HG03039 (cell line): ENCODE measurements at regions not wholly inside any gene's neighbourhood (a gene's known extent, or its start where the extent isn't known, plus 50 kb on each side); places are given as distances from the start of the nearest gene placed in this dataset.
"Not testable (repeated sequence)": the region's sequence is repeated elsewhere in the genome, so short reads cannot be mapped to it uniquely, and the experiment has no call there.

Experiments used
- ATAC-seq: cut with Tn5 transposase; IDR thresholded peaks from one replicate; pipeline ENCODE4 v1.9.1; 2021; ENCODE audit warnings: mild to moderate bottlenecking, moderate library complexity; ENCODE audit not compliant: unreplicated experiment

DNA sequence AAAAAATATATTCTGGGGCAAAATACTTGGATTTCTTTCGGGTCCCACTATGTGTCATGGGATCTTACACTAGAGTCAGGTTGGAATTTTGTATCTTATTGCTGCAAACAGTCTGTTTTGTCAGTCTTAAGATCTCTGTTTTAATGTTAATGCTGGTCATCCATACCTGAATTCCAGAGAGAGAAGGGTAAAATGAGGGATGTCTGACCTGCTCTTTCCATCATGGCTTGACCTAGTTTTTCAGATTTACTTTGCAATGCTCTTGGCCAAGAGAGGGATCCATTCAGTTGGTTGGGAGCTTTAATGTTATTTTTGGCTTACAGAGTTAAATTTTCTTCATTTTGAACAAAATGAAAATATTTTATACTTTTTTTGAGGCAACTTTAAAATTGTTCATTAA lies 117.2 kb downstream of the CASP12 start:
- ATAC-seq, result no peak

DNA sequence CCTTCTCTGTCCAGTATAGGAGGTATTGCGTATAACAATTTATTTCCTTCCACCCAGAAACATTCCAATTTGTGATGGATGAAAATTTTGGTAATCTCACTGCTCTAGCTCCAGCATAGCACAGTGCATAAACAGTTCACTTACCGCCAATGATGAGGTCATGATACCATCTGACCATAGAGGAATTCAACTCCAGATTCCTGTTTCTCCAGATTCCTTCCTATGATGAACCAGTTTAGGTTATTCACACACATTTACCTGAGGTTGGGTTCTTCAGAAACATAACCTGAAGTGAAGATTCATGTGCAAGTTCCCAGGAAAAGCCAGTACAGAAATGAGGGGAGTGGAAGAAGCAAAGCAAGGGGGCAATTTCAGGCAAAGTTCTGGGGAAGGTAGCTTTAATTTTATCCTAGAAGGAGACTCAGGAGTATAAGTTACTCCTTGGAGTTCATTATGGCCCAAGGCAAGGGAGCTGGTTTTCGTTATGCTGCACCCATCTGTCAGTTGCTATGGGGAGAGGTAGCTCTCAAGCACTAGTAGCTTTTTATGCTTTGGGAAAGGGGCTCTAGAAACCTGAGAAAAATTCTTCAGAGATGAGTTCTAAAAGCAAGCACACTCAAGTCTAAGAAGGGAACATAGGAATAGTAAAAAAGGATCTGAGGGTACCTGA lies 121.6 kb downstream of the CASP12 start:
- ATAC-seq, result no peak

DNA sequence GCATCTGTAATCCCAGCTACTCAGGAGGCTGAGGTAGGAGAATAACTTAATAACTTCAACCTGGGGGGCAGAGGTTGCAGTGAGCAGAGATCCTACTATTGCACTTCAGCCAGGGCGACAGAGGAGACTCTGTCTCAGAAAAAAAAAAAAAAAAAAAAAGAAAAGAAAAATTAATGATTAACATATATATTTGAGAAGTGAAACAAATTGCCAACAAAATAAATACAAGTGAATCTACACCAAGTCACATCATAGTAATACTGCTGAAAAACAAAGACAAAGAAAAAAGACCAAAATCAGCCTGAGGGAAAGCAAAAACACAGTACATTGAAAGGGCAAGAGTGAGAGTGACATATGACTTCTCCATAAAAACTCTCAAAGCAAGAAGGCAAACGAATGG lies 123.7 kb downstream of the CASP12 start:
- ATAC-seq, result no peak

DNA sequence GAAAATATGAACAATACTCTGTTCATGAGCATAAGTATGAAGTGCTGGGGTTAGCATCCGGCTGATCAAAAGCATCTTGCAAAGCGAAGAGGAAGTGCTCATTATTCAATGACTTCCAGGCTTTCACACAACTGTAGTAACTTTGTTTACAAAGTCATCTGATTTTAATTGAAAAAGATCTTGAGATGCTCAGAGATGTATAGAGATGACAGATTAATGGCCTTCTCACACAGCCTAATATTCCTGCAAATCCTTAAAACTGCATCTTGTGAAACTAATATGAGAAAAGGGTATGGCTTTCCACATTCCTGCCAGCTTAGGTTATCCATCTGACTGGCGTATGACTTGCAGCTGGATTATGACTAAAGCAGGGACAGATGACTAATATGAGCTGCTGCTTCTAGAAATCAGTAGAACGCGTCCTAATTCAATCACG lies 125.4 kb downstream of the CASP12 start:
- ATAC-seq, result no peak

DNA sequence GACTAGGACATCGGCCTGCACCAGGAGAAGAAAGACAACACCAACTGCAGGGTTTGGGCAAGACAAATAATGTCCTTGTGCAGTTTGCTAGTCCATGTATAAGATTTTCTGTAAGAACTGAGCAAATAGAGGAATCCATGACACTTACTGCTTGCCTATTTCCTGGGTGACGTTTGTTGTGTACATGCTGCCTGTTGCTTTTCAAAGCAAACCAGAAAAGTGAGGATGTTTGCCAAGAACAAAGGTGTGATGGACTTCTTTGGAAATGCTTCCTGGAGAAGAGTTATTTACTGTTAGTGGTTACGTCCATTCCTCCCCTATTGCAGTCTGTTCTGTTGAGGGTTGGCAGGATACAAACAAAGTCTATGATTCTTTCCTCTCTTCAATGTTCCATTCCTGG lies 126.5 kb downstream of the CASP12 start:
- ATAC-seq, result no peak

DNA sequence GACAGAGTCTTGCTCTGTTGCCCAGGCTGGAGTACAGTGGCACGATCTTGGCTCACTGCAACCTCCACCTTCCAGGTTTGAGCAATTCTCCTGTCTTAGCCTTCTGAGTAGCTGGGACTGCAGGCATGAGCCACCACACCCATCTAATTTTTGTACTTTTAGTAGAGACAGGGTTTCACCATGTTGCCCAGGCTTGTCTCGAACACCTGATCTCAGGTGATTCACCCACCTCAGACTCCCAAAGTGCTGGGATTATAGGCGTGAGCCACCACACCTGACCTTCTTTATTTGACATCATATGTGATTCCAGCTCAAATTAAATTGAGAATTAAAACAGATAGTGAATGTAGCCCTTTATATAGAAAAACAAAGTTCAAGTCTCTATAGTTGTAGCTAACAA lies 127.2 kb downstream of the CASP12 start:
- not testable (repeated sequence) for ATAC-seq

DNA sequence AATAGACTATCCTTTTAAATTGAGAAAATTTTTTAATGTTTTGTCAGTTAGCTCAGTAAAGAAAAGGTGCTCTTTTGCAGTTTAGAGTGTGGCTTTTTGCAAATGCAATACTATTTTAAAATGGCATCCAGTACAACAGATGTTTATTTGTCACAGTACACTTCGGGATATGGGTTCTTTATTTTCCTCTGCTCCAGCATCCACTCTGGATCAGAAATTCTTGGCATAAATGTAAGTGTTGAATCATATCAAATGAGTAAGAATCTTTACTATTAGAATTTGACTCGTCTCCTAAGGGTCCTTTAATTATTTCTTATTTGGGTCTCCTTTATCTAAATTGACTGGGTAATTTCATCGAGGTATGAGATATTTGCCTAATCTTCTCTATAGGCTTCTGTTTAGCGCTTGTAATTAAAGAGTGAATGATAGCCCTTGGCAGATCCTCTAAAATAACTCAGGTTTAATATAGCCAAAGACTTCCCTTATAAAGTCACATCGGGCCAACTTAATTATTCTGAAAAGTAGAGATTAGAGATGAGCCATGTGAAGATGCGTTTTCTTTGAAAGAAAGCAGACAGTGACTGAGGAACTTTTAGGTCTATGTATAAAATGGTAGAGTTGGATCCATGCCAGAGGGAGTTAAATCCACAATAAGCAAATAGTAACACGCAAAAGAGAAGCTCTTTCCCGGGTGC lies 132.7 kb downstream of the CASP12 start:
- ATAC-seq, result no peak

DNA sequence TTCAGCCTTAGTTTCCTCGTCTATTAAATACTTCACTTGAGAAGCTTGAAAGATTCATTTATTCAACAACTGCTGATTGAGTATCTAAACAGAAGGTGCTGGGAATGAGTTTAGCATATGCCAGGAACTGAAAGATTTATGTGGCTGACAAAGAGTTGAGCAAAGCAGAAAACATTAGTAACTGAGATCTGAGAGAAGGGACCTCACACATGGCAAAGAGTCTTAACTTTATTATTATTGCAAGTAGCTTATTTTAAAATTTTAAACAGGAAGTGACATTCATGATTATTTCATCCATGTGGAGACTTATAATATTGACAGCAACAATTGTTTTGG lies 133.6 kb downstream of the CASP12 start:
- no peak for ATAC-seq

DNA sequence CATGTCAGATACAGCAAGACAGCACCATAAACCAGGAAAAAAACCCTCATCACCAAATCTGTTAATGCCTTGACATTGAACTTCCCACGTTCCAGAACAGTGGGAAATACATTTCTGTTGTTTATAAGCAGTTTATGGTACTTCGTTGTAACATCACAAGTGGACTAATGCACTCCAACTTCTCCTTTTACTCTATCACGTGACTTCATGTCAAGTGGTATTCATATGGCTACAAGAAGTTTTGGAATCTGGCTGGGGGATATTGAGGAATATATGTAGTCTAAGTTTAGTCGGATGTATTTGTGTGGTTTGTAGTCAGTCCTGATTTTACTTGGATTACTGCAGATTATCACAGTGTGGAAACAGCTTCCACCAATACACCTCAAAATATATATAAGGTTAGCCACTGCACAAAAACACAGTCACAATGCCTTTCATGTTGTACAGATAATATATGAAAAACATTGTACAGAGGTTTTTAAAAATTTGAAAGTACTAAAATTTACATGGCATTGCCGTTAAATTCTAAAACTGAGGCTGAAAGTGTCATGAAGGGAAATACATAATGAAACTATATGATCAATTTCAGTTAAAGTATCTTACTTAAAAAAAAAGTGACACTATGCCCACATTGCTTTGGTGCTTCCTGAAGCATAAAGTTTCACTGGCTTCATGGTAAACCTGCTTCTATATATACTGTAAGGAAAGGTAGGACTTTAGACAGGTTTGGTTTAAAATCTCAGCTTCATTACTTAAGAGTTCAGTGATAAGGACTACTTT lies 134.1 kb downstream of the CASP12 start:
- no peak for ATAC-seq

DNA sequence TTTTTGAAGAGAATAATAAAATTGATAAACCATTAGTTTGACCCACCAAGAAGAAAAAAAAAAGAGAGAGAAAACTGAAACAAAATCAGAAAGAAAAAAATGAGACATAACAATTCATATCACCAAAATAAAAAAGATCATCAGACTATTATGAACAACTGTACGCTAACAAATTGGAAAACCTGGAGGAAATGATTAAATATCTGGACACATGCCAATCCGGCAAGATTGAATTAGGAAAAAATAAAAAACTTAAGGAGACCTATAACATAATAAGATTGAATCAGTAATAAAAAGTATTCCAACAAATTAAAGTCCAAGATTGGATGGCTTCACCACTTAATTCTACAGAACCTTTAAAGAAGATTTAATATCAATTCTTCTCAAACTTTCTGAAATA lies 136.7 kb downstream of the CASP12 start:
- ATAC-seq, result no peak

DNA sequence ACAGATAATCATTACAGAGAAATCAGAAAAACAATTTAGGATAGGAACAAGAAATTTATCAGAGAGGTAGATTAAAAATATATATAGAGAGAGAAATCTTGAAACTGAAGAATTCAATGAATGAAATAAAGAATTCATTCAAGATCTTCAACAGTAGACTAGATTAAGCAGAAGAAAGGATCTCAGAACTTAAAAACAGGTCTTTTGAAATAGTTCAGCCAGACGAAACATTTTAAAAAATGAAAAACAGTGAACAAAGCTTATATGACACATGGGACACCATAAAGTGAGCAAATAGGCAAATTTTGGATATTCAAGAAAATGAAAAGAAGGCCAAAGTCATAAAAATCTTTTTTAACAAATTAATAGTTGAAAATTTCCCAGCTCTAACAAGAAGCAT lies 138.8 kb downstream of the CASP12 start:
- ATAC-seq, result no peak

DNA sequence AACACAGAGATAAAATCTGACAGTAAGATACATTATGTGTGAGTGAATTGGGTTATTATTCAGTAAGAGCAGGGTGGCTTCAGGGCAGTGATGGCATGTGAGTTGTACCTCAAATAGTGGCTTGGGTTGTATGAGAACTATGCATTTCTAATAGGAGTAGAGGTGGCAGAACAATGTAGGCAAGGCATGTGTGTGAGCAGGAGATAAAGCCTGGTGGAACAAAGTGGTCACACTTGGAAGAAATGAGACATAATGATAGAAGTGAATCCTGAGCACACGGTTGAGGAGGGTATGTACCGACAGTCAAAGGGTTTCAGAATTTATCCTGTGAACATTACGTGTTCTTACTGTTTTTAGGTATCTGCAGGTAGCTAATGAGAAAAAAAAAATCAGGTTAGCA lies 159.3 kb downstream of the CASP12 start:
- no peak for ATAC-seq

DNA sequence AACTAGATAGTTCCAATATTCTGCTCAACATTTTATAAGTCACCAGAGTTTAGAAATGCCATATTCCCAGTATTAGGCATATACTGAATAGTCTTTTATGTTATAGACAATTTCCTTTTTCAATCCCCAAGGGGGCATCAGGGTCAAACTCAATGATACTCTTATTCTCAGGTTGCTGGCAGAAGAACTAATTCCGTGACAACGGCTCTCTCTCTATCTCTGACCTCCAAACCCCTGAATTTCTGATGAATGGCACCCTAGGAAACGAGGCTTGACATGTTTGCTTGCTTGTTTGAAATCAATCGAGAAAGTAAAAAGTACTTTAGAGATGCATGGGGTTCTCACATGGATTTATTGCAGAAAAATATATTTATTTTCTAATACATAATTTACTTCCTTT lies 160.1 kb downstream of the CASP12 start:
- no peak for ATAC-seq

DNA sequence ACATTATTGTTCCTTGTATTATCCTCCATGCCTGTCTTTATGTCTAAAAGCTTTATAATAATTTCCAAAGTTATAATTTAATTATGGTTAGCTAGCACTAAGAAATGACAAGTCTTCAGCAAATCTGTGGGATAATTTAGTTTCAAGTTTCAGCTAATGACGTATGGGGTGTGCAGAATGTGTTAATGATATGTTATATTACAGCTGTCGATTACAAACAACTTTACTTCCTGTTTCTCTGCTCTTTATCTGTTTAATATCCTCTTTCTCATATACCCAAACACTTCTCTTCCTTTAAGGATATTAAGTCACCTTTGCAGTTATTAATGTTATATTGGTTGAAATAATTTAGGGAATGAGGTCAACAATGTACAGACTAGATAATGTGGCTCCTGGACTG lies 161.8 kb downstream of the CASP12 start:
- no peak for ATAC-seq

DNA sequence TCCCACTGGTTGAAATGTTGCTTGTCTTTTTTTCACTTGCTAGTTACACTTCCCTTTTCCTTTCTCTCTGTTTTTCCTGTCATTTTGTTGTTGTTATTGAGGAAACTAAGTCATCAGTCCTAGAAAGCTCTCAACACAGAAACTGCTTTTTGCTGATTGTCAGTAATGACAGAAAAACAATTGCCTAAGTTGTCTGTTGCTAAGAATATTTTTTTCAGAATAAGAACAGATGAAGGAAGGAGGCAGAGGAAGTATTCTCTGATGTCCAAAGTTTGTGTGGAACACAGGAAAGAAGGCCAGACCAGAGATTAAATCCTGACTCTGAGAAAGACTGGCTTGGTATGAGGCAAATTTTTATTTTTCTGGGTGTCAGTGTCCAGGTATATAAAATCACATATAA lies 163.3 kb downstream of the CASP12 start:
- ATAC-seq, result no peak

DNA sequence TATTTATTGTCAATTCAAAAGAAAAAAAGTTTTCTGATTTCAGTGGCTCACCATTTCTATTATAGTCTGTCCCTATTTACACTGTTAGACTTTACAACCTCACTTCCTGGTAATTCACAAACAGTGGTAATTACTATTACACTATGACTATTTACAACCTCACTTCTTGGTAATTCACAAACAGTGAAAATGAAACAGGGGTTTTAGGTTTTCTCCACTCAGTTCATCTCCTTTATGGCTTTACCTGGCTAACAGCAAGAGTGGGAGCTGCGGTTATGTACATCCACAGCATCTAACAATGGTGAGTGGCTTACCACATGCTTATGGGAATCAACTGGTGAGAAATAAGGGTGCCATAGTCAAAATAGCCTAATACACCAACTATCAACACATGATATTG lies 166.4 kb downstream of the CASP12 start:
- ATAC-seq, result no peak

DNA sequence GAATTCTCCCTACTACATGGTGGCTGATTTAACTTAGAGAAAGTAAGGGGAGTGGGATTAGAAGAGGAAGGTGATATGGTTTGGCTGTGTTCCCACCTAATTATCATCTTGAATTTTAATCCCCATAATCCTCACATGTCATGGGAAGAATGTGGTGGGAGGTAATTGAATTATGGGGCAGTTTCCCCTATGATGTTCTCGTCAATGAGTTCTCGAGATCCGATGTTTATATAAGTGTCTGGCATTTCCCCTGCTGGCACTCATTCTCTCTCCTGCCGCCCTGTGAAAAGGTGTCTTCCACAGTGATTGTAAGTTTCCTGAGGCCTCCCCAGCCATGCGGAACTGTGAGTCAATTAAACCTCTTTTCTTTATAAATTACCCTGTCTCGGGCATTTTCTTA lies 169.3 kb downstream of the CASP12 start:
- no peak for ATAC-seq

DNA sequence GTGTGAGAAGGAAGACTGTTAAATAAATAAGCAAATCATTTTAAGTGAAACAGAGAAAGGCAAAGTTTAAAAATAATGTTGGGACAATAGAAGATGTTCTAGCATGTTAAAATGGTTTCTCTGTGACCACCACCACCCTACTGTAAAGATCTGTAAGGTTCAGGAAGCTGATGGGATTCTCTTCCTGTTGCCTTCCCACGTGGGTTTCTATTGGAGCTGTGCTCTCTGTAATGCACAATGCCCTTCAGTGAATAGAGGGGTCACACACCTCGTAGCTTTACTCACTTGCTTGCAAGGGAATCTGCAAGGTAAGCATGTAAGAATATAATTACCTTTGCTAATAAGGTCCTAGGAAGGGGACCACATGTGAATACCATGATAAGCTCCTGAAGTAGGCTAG lies 170.5 kb downstream of the CASP12 start:
- no peak for ATAC-seq

DNA sequence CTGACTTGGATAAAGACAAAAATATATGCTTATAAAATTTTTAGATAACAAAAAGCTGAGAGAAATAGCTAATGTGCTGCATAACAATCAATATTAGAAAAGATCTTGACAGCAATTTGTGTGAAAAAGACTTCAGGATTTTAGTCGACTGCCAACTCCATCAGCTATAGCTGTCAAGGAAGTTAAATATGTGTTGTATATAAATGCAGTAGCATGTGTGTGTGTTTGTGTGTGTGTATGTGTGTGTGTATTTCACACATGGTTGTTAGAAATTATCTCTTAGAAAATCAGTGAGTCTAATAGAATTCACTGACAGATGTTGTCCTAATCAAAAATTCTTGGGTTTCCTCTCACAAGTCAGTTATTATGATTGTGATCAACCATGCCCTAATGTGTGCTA lies 171.2 kb downstream of the CASP12 start:
- no peak for ATAC-seq

DNA sequence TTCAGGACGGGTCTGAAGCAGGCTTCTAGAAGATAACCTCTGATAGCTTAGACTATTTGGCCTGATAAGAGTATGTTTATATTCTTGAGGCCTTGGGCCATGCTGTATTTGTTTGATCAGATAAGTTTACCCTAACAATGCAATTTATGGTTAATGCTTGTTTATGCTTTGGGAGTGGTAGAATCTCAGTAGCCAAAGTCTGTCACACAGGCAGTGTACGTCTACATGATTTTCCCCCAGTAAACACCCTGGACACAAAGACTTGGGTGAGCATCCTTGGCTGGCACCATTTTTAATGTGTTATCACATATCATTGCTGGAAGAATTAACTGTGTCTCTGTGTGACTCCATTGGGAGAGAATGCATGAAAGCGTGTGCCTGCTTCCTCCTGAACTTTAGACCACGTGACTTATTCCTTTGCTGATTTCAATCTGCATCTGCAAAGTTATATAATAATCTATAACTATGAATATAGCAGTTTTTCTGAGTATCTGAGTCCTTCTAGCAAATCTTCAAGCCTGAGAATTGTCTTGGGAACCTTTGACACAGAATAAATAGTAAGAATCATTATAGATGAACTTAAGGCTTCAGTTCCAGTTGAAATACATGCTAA lies 172.4 kb downstream of the CASP12 start:
- no peak for ATAC-seq

DNA sequence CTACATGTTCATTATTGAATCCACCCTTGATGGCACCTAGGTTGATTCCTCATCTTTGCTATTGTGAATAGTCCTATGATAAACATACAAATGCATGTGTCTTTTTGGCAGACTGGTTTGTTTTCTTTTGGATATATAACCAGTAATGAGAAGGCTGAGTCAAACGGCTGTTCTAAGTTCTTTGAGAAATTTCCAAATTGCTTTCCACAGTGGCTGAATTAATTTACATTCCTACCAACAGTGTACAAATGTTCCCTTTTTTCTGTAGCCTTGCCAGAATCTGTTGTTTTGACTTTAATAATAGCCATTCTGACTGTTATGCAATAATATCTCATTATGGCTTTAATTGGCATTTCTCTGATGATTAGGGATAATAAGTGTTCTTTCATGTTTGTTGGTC lies 184.9 kb downstream of the CASP12 start:
- no peak for ATAC-seq
